ENCODE measurements at regions not wholly inside any gene's neighbourhood (a gene's known extent, or its start where the extent isn't known, plus 50 kb on each side); places are given as distances from the start of the nearest gene placed in this dataset.

GRCh38 chr11:21806508-21806907 is 386.4 kb upstream of the ANO5 start:
- no TSS peak for BruUV-seq (replicated peaks)
- POLR2A ChIA-PET, result no interaction called here
- Mint-ChIP-seq H3K27ac (ENCODE audit: low read depth, unreplicated experiment) (no peak overlapping the region), H3K4me3 (ENCODE audit: unreplicated experiment) (no peak overlapping the region), H3K36me3 (ENCODE audit: insufficient read depth, unreplicated experiment) (no peaks in the 10 kb centered on the region), H3K4me1 (ENCODE audit: insufficient read depth, unreplicated experiment) (no peaks in the 10 kb centered on the region), H3K9me3 (ENCODE audit: unreplicated experiment) (peaks cover 52% of the 10 kb centered on the region), H3K27me3 (ENCODE audit: insufficient read depth, unreplicated experiment) (no peaks in the 10 kb centered on the region)
- no peak for TF ChIP-seq CTCF (IDR thresholded peaks at IDR 0.05; ENCODE audit: unreplicated experiment)
- CTCF ChIA-PET, result no interaction called here
- intact Hi-C loops (cut with micrococcal nuclease), result no loop called here
- DNase-seq (ENCODE audit: unreplicated experiment), result no peak

- CTCF ChIA-PET, result no interaction called here
- no peak for DNase-seq (ENCODE audit: unreplicated experiment)
- POLR2A ChIA-PET, result no interaction called here
- no peak for TF ChIP-seq CTCF (IDR thresholded peaks at IDR 0.05; ENCODE audit: unreplicated experiment)
- no peaks in the 10 kb centered on the region for H3K36me3 Mint-ChIP-seq (ENCODE audit: insufficient read depth, unreplicated experiment)
- H3K4me1 Mint-ChIP-seq (ENCODE audit: insufficient read depth, unreplicated experiment), result no peaks in the 10 kb centered on the region
- intact Hi-C loops (cut with micrococcal nuclease), result no loop called here
- no peak overlapping the region for H3K4me3 Mint-ChIP-seq (ENCODE audit: unreplicated experiment)
- peaks cover 48% of the 10 kb centered on the region for H3K9me3 Mint-ChIP-seq (ENCODE audit: unreplicated experiment)
- BruUV-seq (replicated peaks), result no TSS peak
- no peaks in the 10 kb centered on the region for H3K27me3 Mint-ChIP-seq (ENCODE audit: insufficient read depth, unreplicated experiment)
- no peak overlapping the region for H3K27ac Mint-ChIP-seq (ENCODE audit: low read depth, unreplicated experiment)
These were observed 385.9 kb upstream of the ANO5 start for GRCh38 chr11:21806947-21807346.

- intact Hi-C loops (cut with micrococcal nuclease), result no loop called here
- no peak overlapping the region for H3K27ac Mint-ChIP-seq (ENCODE audit: low read depth, unreplicated experiment)
- H3K9me3 Mint-ChIP-seq (ENCODE audit: unreplicated experiment), result peaks cover 47% of the 10 kb centered on the region
- H3K4me3 Mint-ChIP-seq (ENCODE audit: unreplicated experiment), result no peak overlapping the region
- no peak for DNase-seq (ENCODE audit: unreplicated experiment)
- no peak for TF ChIP-seq CTCF (IDR thresholded peaks at IDR 0.05; ENCODE audit: unreplicated experiment)
- no peaks in the 10 kb centered on the region for H3K27me3 Mint-ChIP-seq (ENCODE audit: insufficient read depth, unreplicated experiment)
- ChIA-PET POLR2A (no interaction called here), CTCF (no interaction called here)
- no peaks in the 10 kb centered on the region for H3K36me3 Mint-ChIP-seq (ENCODE audit: insufficient read depth, unreplicated experiment)
- H3K4me1 Mint-ChIP-seq (ENCODE audit: insufficient read depth, unreplicated experiment), result no peaks in the 10 kb centered on the region
- no TSS peak for BruUV-seq (replicated peaks)
These were observed 385.5 kb upstream of the ANO5 start for GRCh38 chr11:21807350-21807749.

- intact Hi-C loops (cut with micrococcal nuclease), result no loop called here
- no peak overlapping the region for H3K27ac Mint-ChIP-seq (ENCODE audit: low read depth, unreplicated experiment)
These were observed 382.2 kb upstream of the ANO5 start for GRCh38 chr11:21810650-21811049.

More at GRCh38 chr11:21810650-21811049, 382.2 kb upstream of the ANO5 start:
- BruUV-seq (replicated peaks), result no TSS peak
- H3K4me3 Mint-ChIP-seq (ENCODE audit: unreplicated experiment), result no peak overlapping the region
- no peak for TF ChIP-seq CTCF (IDR thresholded peaks at IDR 0.05; ENCODE audit: unreplicated experiment)
- H3K9me3 Mint-ChIP-seq (ENCODE audit: unreplicated experiment), result peaks cover 48% of the 10 kb centered on the region
- POLR2A ChIA-PET, result no interaction called here
- peak; percentile 50 for DNase-seq (ENCODE audit: unreplicated experiment)
- H3K36me3 Mint-ChIP-seq (ENCODE audit: insufficient read depth, unreplicated experiment), result no peaks in the 10 kb centered on the region
- no peaks in the 10 kb centered on the region for H3K4me1 Mint-ChIP-seq (ENCODE audit: insufficient read depth, unreplicated experiment)
- no peaks in the 10 kb centered on the region for H3K27me3 Mint-ChIP-seq (ENCODE audit: insufficient read depth, unreplicated experiment)
- CTCF ChIA-PET, result no interaction called here
